ENCODE measurements at regions not wholly inside any gene's neighbourhood (a gene's known extent, or its start where the extent isn't known, plus 50 kb on each side); places are given as distances from the start of the nearest gene placed in this dataset.

DNA sequence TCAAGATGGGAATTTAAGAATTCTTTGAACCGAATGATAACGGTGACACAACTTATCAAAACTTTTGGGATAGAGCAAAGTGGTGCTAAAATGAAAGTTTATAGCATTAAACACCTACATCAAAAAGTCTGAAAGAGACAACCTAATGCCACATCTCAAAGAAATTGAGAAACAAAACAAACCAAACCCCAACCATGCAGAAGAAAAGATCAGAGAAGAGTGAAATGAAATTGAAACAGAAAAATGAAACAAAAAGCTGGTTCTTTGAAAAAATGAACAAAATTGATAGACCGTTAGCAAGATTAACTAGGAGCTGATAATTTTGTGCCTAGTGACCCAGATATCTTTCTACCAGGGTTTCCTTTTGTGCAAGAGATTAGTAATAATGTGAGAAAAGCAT is 248.0 kb upstream of the EYS start:
- TF ChIP-seq, protein P1, sequence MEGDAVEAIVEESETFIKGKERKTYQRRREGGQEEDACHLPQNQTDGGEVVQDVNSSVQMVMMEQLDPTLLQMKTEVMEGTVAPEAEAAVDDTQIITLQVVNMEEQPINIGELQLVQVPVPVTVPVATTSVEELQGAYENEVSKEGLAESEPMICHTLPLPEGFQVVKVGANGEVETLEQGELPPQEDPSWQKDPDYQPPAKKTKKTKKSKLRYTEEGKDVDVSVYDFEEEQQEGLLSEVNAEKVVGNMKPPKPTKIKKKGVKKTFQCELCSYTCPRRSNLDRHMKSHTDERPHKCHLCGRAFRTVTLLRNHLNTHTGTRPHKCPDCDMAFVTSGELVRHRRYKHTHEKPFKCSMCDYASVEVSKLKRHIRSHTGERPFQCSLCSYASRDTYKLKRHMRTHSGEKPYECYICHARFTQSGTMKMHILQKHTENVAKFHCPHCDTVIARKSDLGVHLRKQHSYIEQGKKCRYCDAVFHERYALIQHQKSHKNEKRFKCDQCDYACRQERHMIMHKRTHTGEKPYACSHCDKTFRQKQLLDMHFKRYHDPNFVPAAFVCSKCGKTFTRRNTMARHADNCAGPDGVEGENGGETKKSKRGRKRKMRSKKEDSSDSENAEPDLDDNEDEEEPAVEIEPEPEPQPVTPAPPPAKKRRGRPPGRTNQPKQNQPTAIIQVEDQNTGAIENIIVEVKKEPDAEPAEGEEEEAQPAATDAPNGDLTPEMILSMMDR (IDR thresholded peaks at IDR 0.05): no peak
- DNase-seq (ENCODE audit: low spot score) (no peak), ATAC-seq (ENCODE audit: low FRiP score) (no peak)

- DNase-seq (ENCODE audit: low spot score) (no peak), ATAC-seq (ENCODE audit: low FRiP score) (no peak)
- TF ChIP-seq, protein P1 (IDR thresholded peaks at IDR 0.05): no peak
Observed at GRCh38 chr6:65948062-65948461, 241.0 kb upstream of the EYS start.

DNA sequence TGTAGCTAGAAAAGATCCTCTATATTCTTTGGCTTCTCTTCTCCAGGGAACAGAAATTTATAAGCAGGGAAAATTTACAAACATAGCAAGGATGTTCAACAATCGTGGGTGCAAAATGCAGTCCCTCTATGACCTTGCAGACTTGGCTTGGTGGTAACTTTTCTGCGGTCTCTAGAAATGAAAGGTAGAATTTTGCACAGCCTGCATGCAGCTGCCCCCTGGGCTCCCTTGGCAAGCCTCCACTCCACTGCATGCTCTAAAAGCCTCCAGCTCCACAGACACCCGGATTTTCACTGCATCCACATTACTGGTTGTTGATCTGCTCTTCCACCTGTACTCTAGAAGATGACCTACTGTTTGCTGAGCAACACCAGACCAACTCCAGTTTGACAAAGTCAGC is 236.5 kb upstream of the EYS start:
- TF ChIP-seq, protein P1 (IDR thresholded peaks at IDR 0.05): no peak
- no peak for DNase-seq (ENCODE audit: low spot score)
- no peak for ATAC-seq (ENCODE audit: low FRiP score)

- ATAC-seq (ENCODE audit: low FRiP score) (no peak), DNase-seq (ENCODE audit: low spot score) (no peak)
- TF ChIP-seq, protein P1 (IDR thresholded peaks at IDR 0.05): no peak
Observed at GRCh38 chr6:65943051-65943450, 236.0 kb upstream of the EYS start.

- TF ChIP-seq, protein P1 (IDR thresholded peaks at IDR 0.05): no peak
- peak; percentile 27 for DNase-seq (ENCODE audit: low spot score)
- ATAC-seq (ENCODE audit: low FRiP score): peak; percentile 99
Observed at GRCh38 chr6:65938000-65938399, 231.0 kb upstream of the EYS start.

DNA sequence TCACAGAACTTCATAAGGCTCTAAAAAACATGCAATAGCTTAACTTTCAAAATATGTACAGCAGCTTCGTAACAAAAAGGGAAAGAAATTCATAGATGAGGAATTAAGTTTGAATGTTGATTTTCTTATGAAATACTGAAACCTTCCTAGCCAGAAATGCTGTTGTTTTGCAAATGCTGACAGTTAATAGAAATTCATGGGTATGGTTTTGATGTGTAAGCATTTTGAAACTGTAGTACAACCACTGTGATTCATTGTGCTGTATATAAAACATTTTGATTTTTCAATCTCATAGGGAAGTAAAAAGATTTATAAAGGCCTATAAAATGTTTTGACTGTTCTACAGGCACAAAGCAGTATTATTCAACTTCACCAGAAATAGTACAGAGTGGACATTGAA is 228.4 kb upstream of the EYS start:
- ATAC-seq (ENCODE audit: low FRiP score) (no peak), DNase-seq (ENCODE audit: low spot score) (no peak)
- TF ChIP-seq, protein P1 (IDR thresholded peaks at IDR 0.05): no peak

DNA sequence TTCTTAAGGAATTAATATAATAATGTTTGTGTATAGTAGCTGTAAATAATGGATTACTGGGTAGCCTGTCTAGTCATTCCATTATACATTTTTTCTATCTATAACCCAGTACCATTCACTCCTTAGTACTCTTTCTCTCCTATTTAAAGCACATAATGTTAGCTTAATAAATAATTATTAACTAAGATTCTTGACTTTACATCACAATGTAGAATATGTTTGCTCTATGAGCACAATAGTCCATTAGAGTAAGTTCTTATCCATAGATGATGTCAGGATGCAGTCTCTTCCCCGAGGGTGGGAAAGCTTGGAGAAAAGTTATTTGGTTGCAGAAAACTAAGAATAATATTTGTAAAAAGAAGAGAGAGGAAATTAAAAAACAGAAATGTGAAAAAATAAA is 226.4 kb upstream of the EYS start:
- no peak for ATAC-seq (ENCODE audit: low FRiP score)
- no peak for DNase-seq (ENCODE audit: low spot score)
- TF ChIP-seq, protein P1 (IDR thresholded peaks at IDR 0.05): no peak
